ENCODE measurements at regions not wholly inside any gene's neighbourhood (a gene's known extent, or its start where the extent isn't known, plus 50 kb on each side); places are given as distances from the start of the nearest gene placed in this dataset.
"Not testable (repeated sequence)": the region's sequence is repeated elsewhere in the genome, so short reads cannot be mapped to it uniquely, and the experiment has no call there.

DNA sequence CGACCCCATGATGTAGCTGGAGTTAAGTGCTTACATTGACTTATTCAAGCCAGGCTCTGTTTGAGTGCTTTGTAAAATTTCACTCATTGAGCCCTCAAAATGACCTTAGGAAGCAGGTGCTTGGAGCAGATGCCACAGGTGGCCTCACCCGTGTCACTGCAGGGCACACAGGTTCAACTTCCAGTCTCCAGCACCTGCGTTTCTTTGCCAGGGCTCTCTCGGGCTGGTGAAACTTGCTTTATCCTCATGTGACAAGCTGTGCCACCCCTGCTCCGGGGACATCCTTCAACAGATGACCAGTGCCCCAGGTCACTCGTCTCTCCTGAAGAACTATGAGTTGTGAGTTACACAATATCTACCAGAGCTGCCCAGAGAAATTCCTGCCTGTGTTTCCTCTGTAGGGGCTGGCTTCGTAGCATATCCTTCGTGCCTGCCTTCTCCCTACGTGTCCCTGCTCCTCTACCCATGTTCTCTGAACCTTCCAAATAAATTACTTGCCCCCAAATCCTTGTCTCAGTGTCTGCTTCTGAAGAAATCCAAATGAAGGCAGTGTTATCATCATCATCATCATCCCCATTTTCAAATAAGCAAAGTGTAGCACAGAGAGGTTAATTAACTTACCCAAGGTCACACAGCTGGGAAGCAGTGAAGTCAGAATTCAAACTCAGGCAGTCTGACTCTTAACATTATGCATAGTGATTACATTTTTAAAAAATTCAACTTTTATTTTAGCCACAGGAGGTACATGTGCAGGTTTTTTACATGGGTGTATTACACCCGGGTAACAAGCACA, 352.5 kb downstream of the NPIPA8 start:
- no peak for DNase-seq (ENCODE audit: low spot score)

DNA sequence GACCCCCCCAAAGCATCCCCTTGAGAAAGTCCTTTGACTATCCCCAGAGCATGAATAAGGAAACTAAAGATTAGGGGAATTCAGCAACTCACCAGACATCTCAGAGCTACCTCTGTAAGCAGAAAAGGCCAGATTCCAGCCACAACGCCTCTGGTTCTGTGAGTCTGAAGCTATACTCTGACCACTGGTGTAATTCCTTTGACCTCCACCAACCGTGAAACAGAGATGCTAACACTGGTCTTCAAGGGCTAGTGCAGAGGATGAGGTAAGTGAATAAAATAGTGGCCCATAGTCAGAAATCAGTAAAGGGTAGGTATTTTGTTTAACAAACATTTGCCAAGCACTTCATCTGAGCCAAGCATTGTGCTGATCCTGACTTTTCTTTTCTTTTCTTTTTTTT, 353.4 kb downstream of the NPIPA8 start:
- DNase-seq (ENCODE audit: low spot score): no peak

DNA sequence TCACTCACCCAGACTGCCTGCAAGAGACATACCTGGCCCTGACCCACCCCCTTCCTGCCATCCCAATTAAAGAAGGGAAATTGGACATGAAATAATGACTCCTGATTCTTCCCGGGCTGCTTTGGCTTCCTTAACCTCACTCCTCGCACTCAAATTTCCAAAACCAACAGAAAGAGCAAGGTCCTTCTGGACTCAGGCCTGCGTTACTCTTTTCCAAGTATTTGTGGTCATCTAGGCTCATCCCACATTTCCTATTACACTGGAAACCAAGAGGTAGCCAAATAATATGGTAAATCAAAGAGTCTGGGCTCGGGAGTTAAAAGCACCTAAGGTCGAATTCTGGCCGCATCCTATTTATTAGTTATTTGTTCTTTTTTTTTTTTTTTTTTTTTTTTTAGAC, 359.3 kb downstream of the NPIPA8 start:
- DNase-seq (ENCODE audit: low spot score): no peak

DNA sequence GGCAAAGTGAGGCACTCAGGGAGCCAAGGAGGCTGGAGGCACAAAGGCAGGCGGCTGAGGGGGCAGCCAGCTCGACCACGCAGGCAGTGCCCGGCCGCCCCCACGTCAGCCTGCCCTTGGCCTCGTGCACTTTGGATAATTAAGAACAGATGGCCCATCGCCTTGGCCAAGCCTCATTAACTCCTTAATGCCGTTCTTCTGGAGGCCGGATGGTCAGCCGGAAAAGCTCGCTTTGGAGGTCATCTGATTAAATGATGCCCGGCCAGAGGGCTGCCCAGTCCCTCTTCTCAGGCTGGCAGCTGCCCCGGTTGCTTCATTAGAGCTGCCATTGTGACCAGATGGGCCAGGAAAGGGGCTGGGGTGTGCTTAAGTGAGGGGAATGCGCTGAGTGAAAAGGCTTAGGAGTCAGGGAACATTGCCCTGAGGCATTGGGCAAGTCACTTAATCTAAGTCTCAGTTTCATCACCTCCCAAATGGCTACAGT, 364.0 kb downstream of the NPIPA8 start:
- no peak for DNase-seq (ENCODE audit: low spot score)

DNA sequence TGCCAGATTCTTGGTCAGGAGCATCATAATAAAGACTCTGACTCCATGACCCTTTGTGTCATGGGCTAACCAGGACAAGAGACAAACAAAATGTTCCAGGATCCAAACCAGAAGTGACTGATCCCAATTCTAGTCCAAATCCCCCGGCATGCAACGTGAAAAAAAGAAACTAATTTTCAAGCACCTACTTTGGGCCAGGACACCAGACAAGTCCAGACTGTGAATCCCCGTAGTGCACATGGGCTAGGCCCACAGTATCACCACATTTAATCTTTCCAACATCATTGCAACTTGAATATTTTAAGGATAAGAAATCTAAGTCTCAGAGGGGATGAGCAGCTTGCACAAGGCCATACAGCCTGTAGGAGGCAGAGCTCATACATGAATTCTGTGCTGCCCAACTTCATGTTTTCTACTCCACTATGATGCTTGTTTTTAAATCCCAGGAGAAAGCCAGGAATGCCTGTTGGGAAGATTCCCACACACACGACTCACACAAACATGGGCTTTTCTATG, 365.7 kb downstream of the NPIPA8 start:
- no peak for DNase-seq (ENCODE audit: low spot score)

DNA sequence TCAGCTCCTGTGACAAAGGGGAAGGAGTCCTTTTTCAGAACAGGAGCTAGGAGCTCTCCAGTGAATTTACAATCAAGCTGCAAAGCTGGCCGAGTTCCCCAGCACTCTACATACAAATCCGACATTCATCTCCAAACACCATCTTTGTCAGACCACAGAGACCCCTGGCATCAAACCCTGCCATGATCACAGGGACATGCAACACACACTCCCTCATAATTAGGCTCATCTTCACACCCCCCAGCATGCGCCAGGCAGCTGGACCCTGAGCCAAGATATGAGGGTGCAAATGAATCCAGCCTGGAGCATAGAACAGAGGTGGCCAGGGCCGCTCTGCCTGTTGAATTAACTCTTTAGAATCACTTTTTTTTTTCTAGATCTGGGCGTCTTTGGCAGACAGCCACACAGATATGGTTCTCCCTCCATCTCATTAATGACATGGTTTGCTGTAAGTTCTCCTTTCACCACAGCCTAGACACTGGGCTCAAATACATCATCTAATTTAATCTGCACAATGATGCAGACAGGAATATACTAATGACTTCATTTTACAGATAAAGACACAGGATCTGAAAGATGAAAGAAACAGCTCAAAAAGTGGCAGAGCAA, 366.3 kb downstream of the NPIPA8 start:
- no peak for DNase-seq (ENCODE audit: low spot score)

DNA sequence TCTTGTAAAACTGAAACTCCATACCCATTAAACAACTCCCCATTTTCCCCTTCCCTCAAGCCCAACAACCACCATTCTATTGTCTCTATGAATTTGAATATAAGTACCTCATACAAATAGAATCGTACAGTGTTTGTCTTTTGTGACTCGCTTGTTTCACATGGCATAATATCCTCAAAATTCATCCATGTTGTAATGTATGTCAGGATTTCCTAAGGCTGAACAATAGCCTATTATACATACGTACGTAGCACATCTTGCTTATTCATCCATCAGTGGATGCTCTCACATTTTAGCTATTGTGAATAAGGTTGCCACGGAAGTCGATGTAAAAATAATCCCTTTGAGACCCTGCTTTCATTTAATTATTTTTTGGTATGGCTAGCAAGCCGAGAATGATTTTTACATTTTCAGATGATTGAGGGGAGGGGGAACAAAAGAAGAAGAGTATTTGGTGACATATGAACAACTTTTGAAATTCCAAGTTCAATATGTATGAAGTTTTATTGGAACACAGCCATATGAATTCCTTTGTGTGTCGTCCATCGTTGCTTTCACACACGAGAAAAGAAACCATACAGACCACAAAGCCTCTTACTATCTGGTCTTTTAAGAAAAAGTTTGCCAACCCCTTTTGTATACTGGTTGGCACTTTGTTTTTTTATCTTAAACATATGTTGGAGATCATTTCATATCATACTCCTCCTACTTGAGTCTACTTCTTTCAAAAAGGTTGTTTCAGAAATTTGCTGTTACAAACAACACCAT, 371.2 kb downstream of the NPIPA8 start:
- no peak for DNase-seq (ENCODE audit: low spot score)

DNA sequence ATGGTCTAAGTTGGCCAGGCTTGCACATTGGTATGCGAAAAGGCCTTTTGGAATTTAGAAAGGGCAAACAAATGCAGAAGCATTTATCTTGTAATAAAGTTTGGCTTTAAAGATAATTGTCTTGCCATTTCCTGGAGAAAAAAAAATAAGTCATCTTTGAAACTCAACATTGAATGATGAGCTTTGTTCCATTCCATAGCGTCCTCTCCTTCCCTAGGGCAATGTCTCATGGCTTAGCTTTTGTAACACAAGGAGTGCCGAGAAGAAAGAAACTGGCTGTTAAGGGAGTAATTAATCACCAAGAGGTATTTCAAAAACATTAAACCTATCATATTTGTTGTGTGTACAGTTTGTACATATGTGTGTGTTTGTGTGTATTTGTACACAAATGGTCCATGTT, 372.3 kb downstream of the NPIPA8 start:
- no peak for DNase-seq (ENCODE audit: low spot score)

DNA sequence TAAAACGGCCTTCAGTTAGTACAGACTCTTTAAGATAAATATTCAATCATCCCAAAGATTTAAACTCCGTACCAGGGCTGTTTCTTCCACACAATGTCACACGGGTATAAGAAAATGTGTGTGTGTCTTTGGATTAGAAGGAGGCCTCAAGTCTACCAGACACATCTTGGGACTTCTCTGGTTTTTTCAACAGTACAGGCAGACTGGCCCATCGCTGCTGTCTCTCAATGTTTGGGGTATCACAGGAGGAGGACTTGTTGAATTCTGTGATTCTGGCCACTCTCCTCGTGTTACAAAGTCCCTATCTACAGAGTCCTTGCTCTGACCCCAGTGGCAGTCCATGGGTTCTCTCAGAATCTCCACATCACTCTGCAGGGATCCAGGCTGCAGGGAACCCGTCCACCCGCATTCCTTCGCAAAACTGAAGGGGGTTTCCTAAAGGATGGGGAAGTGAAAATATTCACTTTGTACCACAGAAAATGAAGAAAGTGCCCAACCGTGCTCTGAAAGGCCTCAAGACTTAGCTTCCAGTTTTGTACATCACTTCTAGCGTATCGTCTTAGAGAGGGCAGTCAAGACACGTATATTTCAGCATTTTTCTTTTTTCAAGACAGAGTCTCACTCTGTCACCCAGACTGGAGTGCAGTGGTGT, 373.2 kb downstream of the NPIPA8 start:
- DNase-seq (ENCODE audit: low spot score): no peak

DNA sequence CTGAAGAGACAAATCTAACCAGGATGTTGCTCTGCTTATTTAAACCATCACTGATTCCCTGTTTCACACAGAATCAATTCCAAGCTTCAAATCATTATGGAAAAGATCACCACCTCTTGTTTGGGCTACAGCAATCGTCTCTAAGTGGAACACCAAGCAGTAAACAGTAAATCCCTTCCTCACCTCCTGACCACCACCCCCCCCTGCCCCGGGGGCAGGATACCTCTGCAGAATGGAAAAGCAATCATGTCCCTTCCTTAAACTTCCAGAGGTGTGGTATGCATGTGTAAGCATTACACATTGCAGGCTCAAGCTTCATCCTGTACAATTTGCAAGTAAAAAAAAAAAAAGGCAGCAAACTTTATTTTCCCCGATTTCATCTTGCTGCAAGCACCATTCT, 373.8 kb downstream of the NPIPA8 start:
- DNase-seq (ENCODE audit: low spot score): no peak

DNA sequence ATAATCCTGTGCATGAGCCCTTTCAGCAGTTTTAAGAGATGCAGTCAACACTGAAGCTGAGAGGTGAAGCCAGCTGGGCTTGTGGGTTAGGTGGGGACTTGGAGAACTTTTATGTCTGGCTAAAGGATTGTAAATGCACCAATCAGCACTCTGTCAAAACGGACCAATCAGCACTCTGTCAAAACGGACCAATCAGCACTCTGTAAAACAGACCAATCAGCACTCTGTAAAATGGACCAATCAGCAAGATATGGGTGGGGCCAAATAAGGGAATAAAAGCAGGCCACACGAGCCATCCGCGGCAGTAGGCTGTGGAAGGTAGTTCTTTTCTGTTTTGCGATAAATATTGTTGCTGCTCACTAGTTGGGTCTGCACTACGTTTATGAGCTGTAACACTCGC, 374.7 kb downstream of the NPIPA8 start:
- not testable (repeated sequence) for DNase-seq (ENCODE audit: low spot score)

DNA sequence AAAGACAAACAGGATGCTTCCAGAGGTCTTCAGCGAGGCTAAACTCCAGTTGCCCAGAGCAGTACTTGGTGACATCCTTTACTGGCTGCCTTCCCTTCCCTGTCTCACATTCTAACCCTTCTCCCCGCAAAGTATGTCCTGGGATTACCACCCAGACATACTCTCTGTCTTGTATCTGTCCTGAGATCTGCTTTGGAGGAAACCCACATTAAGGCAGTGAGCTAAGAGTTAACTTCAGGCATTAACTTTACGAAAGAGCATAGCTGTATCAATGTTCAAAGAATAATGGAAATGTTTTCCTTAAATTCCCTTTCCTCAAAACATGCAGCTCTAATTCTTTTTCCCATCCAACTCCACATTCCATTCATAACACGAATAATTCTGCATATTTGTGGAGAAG, 385.2 kb downstream of the NPIPA8 start:
- DNase-seq (ENCODE audit: low spot score): peak; percentile 56

DNA sequence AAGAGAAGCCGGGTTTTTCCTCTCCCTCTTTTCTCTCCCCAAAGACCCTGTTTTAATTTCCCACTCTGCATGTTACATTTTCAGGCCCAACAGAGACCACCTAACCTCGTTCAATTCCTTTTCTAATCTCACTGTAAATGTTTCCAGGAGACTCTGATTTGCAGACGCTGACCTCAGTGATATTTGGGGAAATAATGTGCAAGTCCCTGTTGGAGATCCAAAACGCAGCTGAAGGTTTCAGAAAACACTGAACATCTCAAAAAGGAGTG, 386.6 kb downstream of the NPIPA8 start:
- no peak for DNase-seq (ENCODE audit: low spot score)

DNA sequence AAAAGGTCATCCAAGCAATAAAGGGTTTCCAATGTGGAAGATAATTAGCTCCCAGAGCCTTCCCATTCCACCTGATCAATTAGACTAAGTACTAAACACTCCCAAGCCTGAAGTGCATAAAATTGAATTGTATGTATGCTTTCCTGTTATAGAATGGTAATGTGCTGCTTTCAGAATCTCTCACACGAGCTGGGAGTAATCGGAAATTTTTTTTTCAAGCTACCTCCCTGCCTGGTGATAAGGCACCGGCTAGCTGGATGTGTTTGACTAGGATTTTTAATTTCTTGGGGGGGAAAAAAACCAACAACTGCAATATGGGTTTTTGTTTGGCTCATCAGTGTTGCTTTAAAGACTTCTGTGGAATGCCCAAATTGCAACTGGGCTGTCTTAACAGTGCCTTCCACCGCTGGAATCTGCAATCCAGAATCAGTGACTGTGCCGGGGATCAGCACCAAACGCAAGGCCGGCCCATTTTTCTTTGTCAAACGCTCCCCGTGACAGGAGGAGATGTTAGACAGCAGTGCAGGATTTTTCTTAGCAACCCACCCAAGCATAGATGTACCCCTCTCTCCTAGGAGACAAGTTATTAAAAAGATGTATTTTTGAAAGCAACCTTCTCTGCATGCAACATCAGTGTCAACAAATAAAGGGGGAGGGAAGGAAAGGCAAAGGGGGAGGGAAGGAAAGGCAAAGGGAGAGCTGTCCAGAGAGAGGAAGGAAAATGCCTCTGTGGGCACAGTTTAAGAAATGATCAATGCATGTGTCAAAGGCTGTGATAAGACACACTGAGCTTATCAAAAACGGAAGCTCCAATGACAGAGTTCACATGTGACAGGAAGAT, 387.2 kb downstream of the NPIPA8 start:
- no peak for DNase-seq (ENCODE audit: low spot score)

DNA sequence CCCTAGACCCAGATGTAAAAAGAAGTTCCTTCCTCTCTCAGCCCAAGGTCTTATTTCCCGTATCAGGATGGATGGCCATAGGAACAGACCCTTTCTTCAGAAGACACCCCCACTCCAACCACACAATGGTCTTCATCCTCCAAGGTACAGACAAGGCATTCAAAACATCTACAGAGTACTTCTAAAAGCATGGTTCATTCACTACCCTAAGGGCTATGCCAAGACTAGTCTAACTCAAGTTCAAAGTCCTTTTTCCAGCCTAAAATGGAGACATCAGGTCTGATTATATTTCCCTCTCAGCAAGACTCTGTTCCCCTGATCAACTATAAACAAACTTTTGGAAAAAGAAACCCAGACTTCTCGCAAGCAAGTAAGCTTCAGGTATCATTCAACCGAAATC, 388.9 kb downstream of the NPIPA8 start:
- no peak for DNase-seq (ENCODE audit: low spot score)

DNA sequence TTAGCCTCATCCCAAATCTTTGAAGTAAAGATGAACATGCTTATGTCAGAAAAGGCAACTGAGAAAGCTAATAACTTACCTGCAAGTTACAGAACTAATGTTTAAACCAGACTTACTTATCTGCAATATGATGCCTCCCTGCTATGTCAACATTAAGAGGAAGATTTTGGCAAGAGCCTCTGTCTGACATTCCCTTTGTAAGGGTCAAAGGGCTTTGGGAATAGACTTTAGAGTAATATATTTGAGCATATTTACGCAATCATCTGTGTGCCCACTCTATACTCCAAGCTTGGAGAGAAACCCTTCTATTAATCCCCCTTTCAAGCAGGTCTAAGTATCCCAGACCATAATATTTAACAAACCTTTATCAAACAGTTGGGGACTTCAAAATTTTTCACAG, 389.4 kb downstream of the NPIPA8 start:
- no peak for DNase-seq (ENCODE audit: low spot score)

DNA sequence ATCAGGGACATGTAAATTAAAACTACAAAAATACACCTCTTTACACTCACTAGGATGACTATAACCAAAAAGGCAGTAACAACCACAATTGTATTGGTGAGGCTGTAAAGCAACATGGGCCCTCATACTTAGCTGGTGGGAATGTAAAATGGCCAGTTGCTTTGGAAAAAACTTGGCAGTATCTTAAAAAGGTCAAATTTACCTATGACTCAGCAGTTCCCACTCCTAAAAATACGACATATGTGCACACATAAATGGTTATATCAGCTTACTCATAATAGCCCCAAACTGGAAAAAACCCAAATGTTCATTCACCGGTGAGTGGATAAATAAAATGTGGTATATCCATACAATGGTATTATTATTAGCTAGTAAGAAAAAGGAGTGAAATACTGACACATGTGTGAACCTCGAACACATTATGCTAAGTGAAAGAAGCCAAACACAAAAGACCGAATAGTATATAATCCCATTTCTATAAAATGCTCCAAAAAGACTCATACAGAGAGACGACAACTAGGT, 391.4 kb downstream of the NPIPA8 start:
- no peak for DNase-seq (ENCODE audit: low spot score)

DNA sequence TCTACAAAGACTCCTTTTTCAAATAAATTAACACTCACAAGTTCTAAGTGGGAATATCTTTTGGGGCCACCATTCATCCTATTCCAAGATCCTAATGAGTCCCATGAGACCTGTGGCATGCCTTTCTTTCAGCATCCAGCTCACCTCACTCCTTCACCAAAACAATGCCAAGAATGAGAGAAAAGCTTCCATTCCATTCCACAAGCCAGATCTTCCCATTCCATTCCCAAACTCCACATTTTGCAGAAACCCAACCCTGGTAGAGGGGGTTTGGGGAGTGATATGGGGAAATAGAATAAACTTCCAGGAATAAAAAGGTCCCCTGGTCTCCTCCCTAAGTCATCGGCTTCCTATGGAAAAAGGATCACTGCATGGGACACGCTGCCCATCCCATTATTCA, 392.2 kb downstream of the NPIPA8 start:
- DNase-seq (ENCODE audit: low spot score): no peak

DNA sequence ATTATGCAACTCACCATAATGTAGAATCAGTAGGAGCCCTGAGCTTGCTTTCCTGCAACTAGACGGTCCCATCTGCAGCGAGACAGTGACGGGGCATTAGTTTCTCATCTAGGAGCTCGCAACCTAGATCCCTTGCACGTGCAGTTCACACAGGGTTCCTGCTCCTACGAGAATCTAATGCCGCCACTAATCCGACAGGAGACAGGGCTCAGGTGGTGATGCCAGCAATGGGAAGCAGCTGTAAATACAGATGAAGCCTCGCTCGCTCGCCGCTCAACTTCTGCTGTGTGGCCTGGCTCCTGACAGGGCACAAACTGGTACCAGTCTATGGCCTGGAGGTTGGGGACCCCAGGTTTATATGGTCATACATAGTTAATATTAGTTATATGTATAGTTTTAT, 394.5 kb downstream of the NPIPA8 start:
- no peak for DNase-seq (ENCODE audit: low spot score)

DNA sequence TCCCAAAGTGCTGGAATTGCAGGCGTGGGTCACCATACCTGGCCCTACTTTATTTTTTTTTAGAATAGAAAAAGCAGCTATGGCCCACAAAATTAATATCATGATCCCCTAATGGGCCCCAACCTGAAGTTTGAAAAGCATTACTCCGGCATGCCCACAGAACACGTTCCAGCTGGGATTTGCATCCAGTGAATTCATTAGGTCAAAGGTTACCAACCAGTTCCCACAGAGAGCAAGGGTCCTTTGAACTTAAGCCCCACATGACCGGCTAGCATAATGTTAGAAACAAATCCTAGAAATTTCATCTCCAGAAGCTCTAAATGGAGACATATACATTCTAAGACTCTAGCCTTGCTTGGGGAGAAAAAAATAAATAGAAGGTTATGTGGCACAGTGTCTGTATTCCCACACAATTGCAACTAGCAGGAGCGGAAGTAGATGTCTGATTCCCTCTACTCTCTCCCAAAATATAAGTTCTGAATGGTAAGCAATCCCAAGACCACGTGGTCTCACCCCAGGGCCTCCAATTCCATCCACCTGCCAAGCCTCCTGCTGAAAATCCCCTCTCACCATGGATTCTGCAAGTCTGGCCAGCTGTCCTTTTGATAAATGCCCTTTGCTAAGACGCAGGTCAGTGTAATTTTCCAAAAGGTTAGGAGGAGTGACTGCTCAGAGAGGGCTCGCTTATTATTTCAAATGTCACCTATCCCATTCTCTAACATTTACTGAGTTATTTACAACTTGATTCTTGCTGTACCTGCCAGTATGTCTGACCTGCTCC, 395.8 kb downstream of the NPIPA8 start:
- DNase-seq (ENCODE audit: low spot score): no peak

DNA sequence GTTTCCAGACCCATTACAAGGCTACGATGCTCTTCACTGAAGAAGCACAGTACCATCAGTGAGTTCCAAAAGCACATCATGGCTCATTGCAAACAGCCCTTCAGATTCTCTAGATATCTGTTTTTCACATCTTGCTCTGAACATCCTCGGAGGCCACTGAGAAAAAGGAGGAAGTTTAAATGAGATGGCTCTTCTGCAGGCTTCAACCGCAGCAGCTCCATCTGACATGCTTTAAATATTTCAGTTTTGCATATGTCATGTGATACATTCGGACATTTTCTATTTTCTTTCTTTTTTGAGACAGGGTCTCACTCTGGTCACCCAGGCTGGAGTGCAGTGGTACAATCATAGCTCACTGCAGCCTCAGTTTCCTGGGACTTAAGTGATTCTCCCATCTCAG, 396.8 kb downstream of the NPIPA8 start:
- DNase-seq (ENCODE audit: low spot score): no peak
